GM23338 (cell line): ENCODE measurements at regions not wholly inside any gene's neighbourhood (a gene's known extent, or its start where the extent isn't known, plus 50 kb on each side); places are given as distances from the start of the nearest gene placed in this dataset.

Experiments
- ATAC-seq: fragments of 200-7000 bp; cut with Tn5 transposase; 3 replicates; pipeline ENCODE4 v1.9.1; 2020
- DNase-seq: peaks from one replicate; pipeline ENCODE4 v3.0.0-alpha.2; 2015; ENCODE audit warnings: low spot score
- H2AFZ ChIP-seq: fragments of 200-600 bp; sonication (generic); 2 replicates; pipeline ENCODE4 v1.8.0; 2016; ENCODE audit warnings: antibody characterized with exemption, mild to moderate bottlenecking, moderate library complexity
- H3F3A ChIP-seq: fragments of 200-600 bp; sonication (generic); replicated peaks from 2 replicates; pipeline ENCODE4 v1.8.0; 2017; ENCODE audit warnings: antibody characterized with exemption, mixed run types, low read depth
- H3K27ac ChIP-seq: fragments of 200-600 bp; sonication (generic); 2 replicates; pipeline ENCODE4 v1.6.1; 2016; ENCODE audit warnings: low read depth
- H3K27me3 ChIP-seq: fragments of 200-600 bp; sonication (generic); 2 replicates; pipeline ENCODE4 v1.8.0; 2016; ENCODE audit warnings: mild to moderate bottlenecking, mixed run types, moderate library complexity; ENCODE audit not compliant: insufficient read depth
- H3K36me3 ChIP-seq: fragments of 200-600 bp; sonication (generic); 2 replicates; pipeline ENCODE4 v1.8.0; 2016; ENCODE audit warnings: mild to moderate bottlenecking; ENCODE audit not compliant: insufficient read depth
- H3K4me1 ChIP-seq: fragments of 200-600 bp; sonication (generic); 2 replicates; pipeline ENCODE4 v1.8.0; 2016; ENCODE audit warnings: mild to moderate bottlenecking, moderate library complexity; ENCODE audit not compliant: insufficient read depth
- H3K4me2 ChIP-seq: fragments of 200-600 bp; sonication (generic); 2 replicates; pipeline ENCODE4 v1.7.1; 2017; ENCODE audit warnings: mixed run types
- H3K4me3 ChIP-seq: fragments of 200-600 bp; sonication (generic); 2 replicates; pipeline ENCODE4 v1.6.1; 2016; ENCODE audit warnings: mixed run types
- H3K79me2 ChIP-seq: fragments of 200-600 bp; sonication (generic); replicated peaks from 2 replicates; pipeline ENCODE4 v1.8.0; 2017; ENCODE audit warnings: mild to moderate bottlenecking; ENCODE audit not compliant: insufficient read depth
- H3K9me2 ChIP-seq: fragments of 200-600 bp; sonication (generic); 2 replicates; pipeline ENCODE4 v1.8.0; 2017; ENCODE audit not compliant: insufficient read depth
- H4K20me1 ChIP-seq: fragments of 200-600 bp; sonication (generic); replicated peaks from 2 replicates; pipeline ENCODE4 v1.8.0; 2017; ENCODE audit warnings: mild to moderate bottlenecking; ENCODE audit not compliant: insufficient read depth
- H3K27ac Mint-ChIP-seq: 2 replicates; pipeline ENCODE4 v1.8.0; 2020; ENCODE audit warnings: inconsistent platforms, mild to moderate bottlenecking, moderate library complexity, mixed read lengths
- H3K27me3 Mint-ChIP-seq: 3 replicates; pipeline ENCODE4 v1.8.0; 2022; ENCODE audit warnings: low read depth, mild to moderate bottlenecking, moderate library complexity, mixed read lengths, inconsistent platforms; ENCODE audit not compliant: insufficient read depth, poor library complexity
- H3K36me3 Mint-ChIP-seq: 3 replicates; pipeline ENCODE4 v1.8.0; 2021; ENCODE audit warnings: low read depth, mild to moderate bottlenecking, inconsistent platforms, moderate library complexity, mixed read lengths
- H3K4me1 Mint-ChIP-seq: 3 replicates; pipeline ENCODE4 v1.8.0; 2020; ENCODE audit warnings: mild to moderate bottlenecking, inconsistent platforms, mixed read lengths
- H3K4me3 Mint-ChIP-seq: 3 replicates; pipeline ENCODE4 v1.8.0; 2021; ENCODE audit warnings: moderate library complexity, mild to moderate bottlenecking, inconsistent platforms, mixed read lengths
- H3K9me3 Mint-ChIP-seq: 3 replicates; pipeline ENCODE4 v1.8.0; 2020; ENCODE audit warnings: moderate library complexity, mild to moderate bottlenecking, inconsistent platforms, mixed read lengths
- CREB1 ChIP-seq: fragments of 250-450 bp; sonication (Bioruptor Pico); IDR thresholded peaks from 2 replicates; pipeline ENCODE4 v1.5.0; 2020; ENCODE audit warnings: low read depth, mild to moderate bottlenecking, moderate library complexity
- EZH2 ChIP-seq: fragments of 200-600 bp; sonication (generic); IDR thresholded peaks from one replicate; pipeline ENCODE4 v1.8.0; 2017; ENCODE audit warnings: antibody characterized with exemption, mild to moderate bottlenecking, low read depth; ENCODE audit not compliant: unreplicated experiment
- EZH2phosphoT487 ChIP-seq: fragments of 200-600 bp; sonication (generic); IDR thresholded peaks from one replicate; pipeline ENCODE4 v1.8.1; 2018; ENCODE audit warnings: antibody characterized with exemption; ENCODE audit not compliant: unreplicated experiment
- JUNB ChIP-seq: IDR thresholded peaks from one replicate; pipeline ENCODE4 v1.6.1; 2016; ENCODE audit warnings: antibody characterized with exemption; ENCODE audit not compliant: unreplicated experiment
- NANOG ChIP-seq: IDR thresholded peaks from 2 replicates; pipeline ENCODE4 v1.6.1; 2016; ENCODE audit warnings: antibody characterized with exemption, borderline replicate concordance
- POLR2AphosphoS5 ChIP-seq: IDR thresholded peaks from 2 replicates; pipeline ENCODE4 v1.6.1; 2016; ENCODE audit warnings: antibody characterized with exemption, low read depth
- REST ChIP-seq: IDR thresholded peaks from one replicate; pipeline ENCODE4 v1.6.1; 2018; ENCODE audit warnings: antibody characterized with exemption; ENCODE audit not compliant: unreplicated experiment
- STAT1 ChIP-seq: IDR thresholded peaks from one replicate; pipeline ENCODE4 v1.6.1; 2016; ENCODE audit warnings: antibody characterized with exemption; ENCODE audit not compliant: unreplicated experiment
- ZNF114 ChIP-seq: fragments of 250-450 bp; sonication (Bioruptor Pico); IDR thresholded peaks from 2 replicates; pipeline ENCODE4 v1.5.0; 2020; ENCODE audit warnings: mild to moderate bottlenecking, moderate library complexity
- ZNF331 ChIP-seq: fragments of 250-450 bp; sonication (Bioruptor Pico); IDR thresholded peaks from 2 replicates; pipeline ENCODE4 v1.5.0; 2020; ENCODE audit warnings: low read depth, mild to moderate bottlenecking, moderate library complexity
- ZNF462 ChIP-seq: fragments of 250-450 bp; sonication (Bioruptor Pico); IDR thresholded peaks from 2 replicates; pipeline ENCODE4 v1.5.0; 2020; ENCODE audit warnings: mild to moderate bottlenecking, moderate library complexity
- TF ChIP-seq, protein P1 (sequence below): IDR thresholded peaks from 2 replicates; pipeline ENCODE4 v1.6.1; 2016; ENCODE audit warnings: antibody characterized with exemption
- TF ChIP-seq, protein P2 (sequence below), 2 experiments: fragments of 200-600 bp in 1 of 2; sonication (generic) in 1 of 2; conservative IDR thresholded peaks; 2 replicates each; pipeline versions ENCODE4 v1.5.1 to v1.6.1; 2016 to 2017; ENCODE audit warnings: antibody characterized with exemption in 2 of 2, low read depth in 2 of 2, mild to moderate bottlenecking in 2 of 2, moderate library complexity in 1 of 2

DNA sequence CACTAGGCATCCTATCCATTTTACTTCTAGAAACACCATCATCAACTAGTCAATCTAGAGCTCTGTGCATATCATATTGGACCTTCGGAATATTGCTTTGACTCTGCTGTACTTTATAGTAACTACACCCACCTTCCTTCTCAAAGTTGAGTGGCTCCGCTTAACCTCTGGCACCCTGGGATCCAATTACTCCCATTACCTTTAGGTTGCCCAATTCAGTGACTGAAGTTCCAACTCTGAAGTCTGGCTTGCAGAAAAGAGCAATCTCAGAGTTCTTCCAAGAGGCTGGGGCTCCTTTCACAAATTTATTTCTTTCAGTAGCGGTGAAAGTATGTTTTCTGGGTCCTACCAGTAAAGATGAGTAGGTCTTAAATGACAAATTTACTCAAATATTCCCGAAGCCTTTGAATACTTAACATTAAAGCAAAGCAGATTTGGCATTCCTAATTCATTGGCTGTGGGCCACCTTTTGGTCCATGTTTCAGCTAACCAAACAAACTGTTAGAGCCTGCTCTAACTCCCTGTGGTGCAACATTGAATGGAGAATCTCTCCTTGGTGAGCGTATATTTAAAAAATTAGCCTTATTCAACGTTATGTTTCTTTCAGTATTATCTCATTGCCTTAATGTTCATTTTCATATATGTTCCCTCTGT lies 1215.8 kb downstream of the RAPGEF2 start:
- TF ChIP-seq ZNF331 (CRISPR knock-in tag) (no peak), REST (no peak), ZNF462 (CRISPR knock-in tag) (no peak), EZH2phosphoT487 (no peak), STAT1 (no peak), ZNF114 (CRISPR knock-in tag) (no peak), JUNB (no peak), POLR2AphosphoS5 (no peak), NANOG (no peak), EZH2 (no peak), CREB1 (no peak)
- TF ChIP-seq, protein P1, sequence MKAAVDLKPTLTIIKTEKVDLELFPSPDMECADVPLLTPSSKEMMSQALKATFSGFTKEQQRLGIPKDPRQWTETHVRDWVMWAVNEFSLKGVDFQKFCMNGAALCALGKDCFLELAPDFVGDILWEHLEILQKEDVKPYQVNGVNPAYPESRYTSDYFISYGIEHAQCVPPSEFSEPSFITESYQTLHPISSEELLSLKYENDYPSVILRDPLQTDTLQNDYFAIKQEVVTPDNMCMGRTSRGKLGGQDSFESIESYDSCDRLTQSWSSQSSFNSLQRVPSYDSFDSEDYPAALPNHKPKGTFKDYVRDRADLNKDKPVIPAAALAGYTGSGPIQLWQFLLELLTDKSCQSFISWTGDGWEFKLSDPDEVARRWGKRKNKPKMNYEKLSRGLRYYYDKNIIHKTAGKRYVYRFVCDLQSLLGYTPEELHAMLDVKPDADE = no peak
- TF ChIP-seq, protein P2, sequence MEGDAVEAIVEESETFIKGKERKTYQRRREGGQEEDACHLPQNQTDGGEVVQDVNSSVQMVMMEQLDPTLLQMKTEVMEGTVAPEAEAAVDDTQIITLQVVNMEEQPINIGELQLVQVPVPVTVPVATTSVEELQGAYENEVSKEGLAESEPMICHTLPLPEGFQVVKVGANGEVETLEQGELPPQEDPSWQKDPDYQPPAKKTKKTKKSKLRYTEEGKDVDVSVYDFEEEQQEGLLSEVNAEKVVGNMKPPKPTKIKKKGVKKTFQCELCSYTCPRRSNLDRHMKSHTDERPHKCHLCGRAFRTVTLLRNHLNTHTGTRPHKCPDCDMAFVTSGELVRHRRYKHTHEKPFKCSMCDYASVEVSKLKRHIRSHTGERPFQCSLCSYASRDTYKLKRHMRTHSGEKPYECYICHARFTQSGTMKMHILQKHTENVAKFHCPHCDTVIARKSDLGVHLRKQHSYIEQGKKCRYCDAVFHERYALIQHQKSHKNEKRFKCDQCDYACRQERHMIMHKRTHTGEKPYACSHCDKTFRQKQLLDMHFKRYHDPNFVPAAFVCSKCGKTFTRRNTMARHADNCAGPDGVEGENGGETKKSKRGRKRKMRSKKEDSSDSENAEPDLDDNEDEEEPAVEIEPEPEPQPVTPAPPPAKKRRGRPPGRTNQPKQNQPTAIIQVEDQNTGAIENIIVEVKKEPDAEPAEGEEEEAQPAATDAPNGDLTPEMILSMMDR (conservative IDR thresholded peaks at IDR 0.05; ENCODE audit: low read depth in 2 of 2) = no peak
- H3K4me2 ChIP-seq = no peak overlapping the region
- no peaks in the 10 kb centered on the region for H3K79me2 ChIP-seq
- Mint-ChIP-seq H3K36me3 (no peaks in the 10 kb centered on the region), H3K27ac (no peak overlapping the region), H3K9me3 (no peaks in the 10 kb centered on the region), H3K4me1 (no peaks in the 10 kb centered on the region), H3K27me3 (no peaks in the 10 kb centered on the region), H3K4me3 (no peak overlapping the region)
- H3K27ac ChIP-seq = no peak overlapping the region
- ATAC-seq = no peak
- H3K4me1 ChIP-seq = no peaks in the 10 kb centered on the region
- no peak overlapping the region for H3K4me3 ChIP-seq
- H4K20me1 ChIP-seq = no peaks in the 10 kb centered on the region
- no peak overlapping the region for H2AFZ ChIP-seq
- no peaks in the 10 kb centered on the region for H3K36me3 ChIP-seq
- H3K27me3 ChIP-seq = no peaks in the 10 kb centered on the region
- DNase-seq = no peak
- 0 out of 2 replicates have a peak, but pooled peaks cover 5% of the 10 kb centered on the region for H3K9me2 ChIP-seq
- no peaks in the 10 kb centered on the region for H3F3A ChIP-seq
